Karpas-422 (cell line): ENCODE measurements at regions not wholly inside any gene's neighbourhood (a gene's known extent, or its start where the extent isn't known, plus 50 kb on each side); places are given as distances from the start of the nearest gene placed in this dataset.

ENCODE experiments used
- DNase-seq: peaks from one replicate; pipeline ENCODE4 v3.0.0-alpha.2; 2015
- H2AFZ ChIP-seq: fragments of 200-600 bp; sonication (generic); 2 replicates; pipeline ENCODE4 v1.6.1; 2014; ENCODE audit warnings: antibody characterized with exemption, low read length, mixed read lengths
- H3K27ac ChIP-seq: fragments of 200-600 bp; sonication (generic); 2 replicates; pipeline ENCODE4 v1.5.1; 2014; ENCODE audit warnings: mild to moderate bottlenecking, low read length, moderate library complexity
- H3K27me3 ChIP-seq: fragments of 200-600 bp; sonication (generic); 2 replicates; pipeline ENCODE4 v1.6.1; 2014; ENCODE audit warnings: low read length, mixed read lengths
- H3K36me3 ChIP-seq: fragments of 200-600 bp; sonication (generic); 2 replicates; pipeline ENCODE4 v1.6.1; 2014; ENCODE audit warnings: low read length, mixed read lengths; ENCODE audit not compliant: insufficient read depth
- H3K4me1 ChIP-seq: fragments of 200-600 bp; sonication (generic); 2 replicates; pipeline ENCODE4 v1.6.1; 2014; ENCODE audit warnings: mild to moderate bottlenecking, low read length, mixed read lengths
- H3K4me2 ChIP-seq: fragments of 200-600 bp; sonication (generic); 2 replicates; pipeline ENCODE4 v1.6.1; 2014; ENCODE audit warnings: low read length, low read depth, mild to moderate bottlenecking; ENCODE audit not compliant: poor library complexity, severe bottlenecking
- H3K4me3 ChIP-seq: fragments of 200-600 bp; sonication (generic); 2 replicates; pipeline ENCODE4 v1.5.1; 2014; ENCODE audit warnings: mild to moderate bottlenecking, antibody characterized with exemption, low read length, mixed read lengths
- H3K79me2 ChIP-seq: fragments of 200-600 bp; sonication (generic); 2 replicates; pipeline ENCODE4 v1.6.1; 2014; ENCODE audit warnings: mild to moderate bottlenecking, low read length, mixed read lengths
- H3K9ac ChIP-seq: fragments of 200-600 bp; sonication (generic); 2 replicates; pipeline ENCODE4 v1.6.0; 2014; ENCODE audit warnings: low read length
- H3K9me2 ChIP-seq: fragments of 200-600 bp; sonication (generic), shearing (Covaris generic); replicated peaks from 2 replicates; pipeline ENCODE4 v1.6.0; 2014; ENCODE audit warnings: mild to moderate bottlenecking, low read length, moderate library complexity; ENCODE audit not compliant: insufficient read depth
- H3K9me3 ChIP-seq: fragments of 300-700, 200-600 bp; sonication (generic); 2 replicates; pipeline ENCODE4 v1.6.1; 2014; ENCODE audit warnings: low read length, mixed read lengths
- H4K20me1 ChIP-seq: fragments of 200-600 bp; sonication (generic); 2 replicates; pipeline ENCODE4 v1.6.1; 2014; ENCODE audit warnings: mild to moderate bottlenecking, antibody characterized with exemption, low read length, low read depth; ENCODE audit not compliant: insufficient read depth

DNA sequence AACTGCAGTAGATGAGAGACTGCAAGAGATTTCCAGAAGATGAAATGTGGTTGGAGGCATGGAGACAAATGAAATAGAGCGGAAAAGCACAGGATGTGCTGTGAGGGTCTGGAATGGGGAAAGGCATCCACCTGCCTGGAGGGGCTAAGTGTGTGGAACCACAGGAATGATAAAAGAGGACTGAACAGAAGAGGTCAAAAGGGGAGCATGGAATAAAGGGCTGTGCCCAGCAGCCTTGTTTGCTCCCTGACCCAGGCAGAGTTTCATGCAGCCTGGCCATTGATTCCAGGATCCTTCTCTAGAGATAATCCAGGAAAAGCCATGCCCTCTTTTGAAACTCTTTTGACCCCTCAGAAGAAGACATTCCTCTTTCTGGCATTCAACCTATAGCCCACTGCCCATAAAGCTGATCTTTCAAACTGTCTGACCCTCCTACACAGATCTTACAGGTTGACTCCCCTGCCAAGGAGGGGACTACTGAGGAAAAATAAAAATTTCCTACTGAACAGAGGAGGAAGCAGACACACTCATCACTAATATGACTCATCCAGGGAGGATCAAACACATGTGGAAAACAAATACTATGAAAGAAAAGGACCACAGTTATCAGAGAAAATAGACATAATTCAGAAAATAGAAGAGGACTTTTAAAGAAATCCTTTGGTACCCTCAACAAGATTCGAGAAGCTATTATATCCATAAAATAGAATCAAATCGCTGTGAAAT, 273.5 kb upstream of the PCSK5 start:
- Histone ChIP-seq H3K4me3 (no peak overlapping the region), H3K4me1 (peaks cover 48% of the 10 kb centered on the region), H3K79me2 (no peaks in the 10 kb centered on the region), H3K9me3 (no peaks in the 10 kb centered on the region), H3K36me3 (no peaks in the 10 kb centered on the region), H3K9me2 (no peaks in the 10 kb centered on the region), H2AFZ (no peak overlapping the region), H3K27me3 (no peaks in the 10 kb centered on the region), H3K9ac (no peak overlapping the region), H3K4me2 (no peak overlapping the region), H4K20me1 (no peaks in the 10 kb centered on the region), H3K27ac (no peak overlapping the region)
- no peak for DNase-seq

DNA sequence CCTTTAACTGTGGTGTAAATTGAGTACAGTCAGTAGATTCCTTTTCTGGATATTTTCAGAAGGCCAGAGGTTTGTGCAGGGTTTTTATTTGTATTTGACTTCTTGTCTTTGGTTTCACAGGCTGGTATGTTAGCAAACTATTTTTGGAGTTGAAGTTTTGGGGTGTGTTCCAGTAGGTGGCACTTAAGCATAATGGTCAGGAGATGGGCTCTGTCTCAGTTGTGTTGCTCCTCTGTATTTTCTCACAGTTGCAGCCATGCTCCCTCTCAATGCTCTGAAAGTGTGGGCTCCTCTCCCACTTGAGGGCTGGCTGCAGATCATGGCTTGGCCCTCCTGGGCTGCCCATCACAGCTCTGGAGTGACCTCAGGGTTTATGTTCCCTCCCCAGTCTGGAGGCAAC, 267.0 kb upstream of the PCSK5 start:
- Histone ChIP-seq H3K9me2 (no peaks in the 10 kb centered on the region), H3K9ac (no peak overlapping the region), H3K4me2 (no peak overlapping the region), H2AFZ (no peak overlapping the region), H3K4me3 (no peak overlapping the region), H4K20me1 (no peaks in the 10 kb centered on the region), H3K27me3 (no peaks in the 10 kb centered on the region), H3K79me2 (no peaks in the 10 kb centered on the region), H3K9me3 (no peaks in the 10 kb centered on the region), H3K4me1 (peaks cover 26% of the 10 kb centered on the region), H3K36me3 (no peaks in the 10 kb centered on the region), H3K27ac (no peak overlapping the region)
- DNase-seq: no peak

DNA sequence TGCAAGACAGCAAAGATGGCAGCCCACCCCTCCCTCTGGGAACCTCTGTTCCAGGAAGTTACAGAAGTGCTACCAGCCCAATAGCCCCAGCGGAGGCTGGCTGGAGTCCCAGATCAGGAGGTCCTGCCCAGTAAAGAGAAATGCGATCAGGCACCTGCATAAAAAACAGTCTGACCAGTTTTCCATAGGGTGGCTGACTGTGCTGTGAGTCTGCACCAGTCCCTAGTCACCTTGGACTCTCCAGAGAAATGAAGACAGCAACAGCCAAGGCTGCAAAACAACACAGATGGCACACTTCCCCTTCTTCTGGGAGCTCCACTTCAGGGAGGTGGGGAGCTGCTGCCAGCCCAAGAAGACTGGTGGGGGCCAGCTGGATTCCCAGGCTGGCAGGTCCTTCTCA, 265.5 kb upstream of the PCSK5 start:
- H3K27me3 ChIP-seq: no peaks in the 10 kb centered on the region
- H2AFZ ChIP-seq: no peak overlapping the region
- peaks cover 26% of the 10 kb centered on the region for H3K4me1 ChIP-seq
- no peak for DNase-seq
- H3K9me2 ChIP-seq: no peaks in the 10 kb centered on the region
- no peak overlapping the region for H3K4me2 ChIP-seq
- H3K4me3 ChIP-seq: no peak overlapping the region
- H3K79me2 ChIP-seq: no peaks in the 10 kb centered on the region
- H3K27ac ChIP-seq: no peak overlapping the region
- no peaks in the 10 kb centered on the region for H4K20me1 ChIP-seq
- H3K9ac ChIP-seq: no peak overlapping the region
- no peaks in the 10 kb centered on the region for H3K9me3 ChIP-seq
- H3K36me3 ChIP-seq: no peaks in the 10 kb centered on the region

DNA sequence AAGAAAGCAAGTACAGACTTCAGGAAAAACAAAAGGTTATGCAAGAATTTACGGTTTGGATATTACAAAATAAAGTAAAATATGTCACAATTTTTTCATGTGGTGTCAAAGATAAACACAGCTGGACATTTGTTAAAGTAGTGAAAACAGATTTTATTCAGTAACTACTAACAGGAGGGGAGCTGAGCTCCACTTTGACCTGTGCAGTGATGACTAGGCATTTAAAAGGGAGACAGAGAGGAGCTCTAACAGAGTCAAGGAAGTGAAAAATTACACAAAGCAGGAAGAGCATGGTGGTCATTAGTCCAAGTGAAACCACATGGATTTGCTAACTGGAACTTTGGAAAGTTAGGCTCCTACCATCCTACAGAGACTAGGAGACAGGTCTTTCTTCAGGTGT, 263.6 kb upstream of the PCSK5 start:
- H3K9me2 ChIP-seq: no peaks in the 10 kb centered on the region
- H3K4me3 ChIP-seq: no peak overlapping the region
- no peaks in the 10 kb centered on the region for H4K20me1 ChIP-seq
- no peak overlapping the region for H3K4me2 ChIP-seq
- H3K36me3 ChIP-seq: no peaks in the 10 kb centered on the region
- H3K9ac ChIP-seq: no peak overlapping the region
- no peaks in the 10 kb centered on the region for H3K27me3 ChIP-seq
- H3K9me3 ChIP-seq: no peaks in the 10 kb centered on the region
- H2AFZ ChIP-seq: no peak overlapping the region
- DNase-seq: no peak
- peaks cover 26% of the 10 kb centered on the region for H3K4me1 ChIP-seq
- H3K79me2 ChIP-seq: no peaks in the 10 kb centered on the region
- no peak overlapping the region for H3K27ac ChIP-seq

DNA sequence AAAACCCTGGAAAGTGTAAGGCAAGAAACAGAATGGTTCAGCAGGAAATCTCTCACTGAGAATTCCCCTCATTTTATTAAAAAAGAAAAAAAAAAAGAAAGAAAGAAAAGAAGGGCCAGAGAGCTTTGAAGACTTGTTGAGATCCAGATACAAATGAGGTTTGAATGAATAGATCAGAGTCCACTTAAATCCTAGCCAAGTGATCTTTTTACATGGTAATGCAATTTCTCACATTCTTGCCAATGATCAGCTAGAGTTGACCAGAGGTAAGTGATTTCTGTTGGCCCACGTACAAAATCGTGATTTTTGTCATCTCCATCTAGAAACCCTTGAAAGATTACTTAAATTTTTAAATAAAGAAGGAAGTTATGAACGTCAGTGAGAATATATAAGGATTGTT, 261.5 kb upstream of the PCSK5 start:
- no peak overlapping the region for H3K9ac ChIP-seq
- no peaks in the 10 kb centered on the region for H3K9me2 ChIP-seq
- no peaks in the 10 kb centered on the region for H3K36me3 ChIP-seq
- H3K79me2 ChIP-seq: no peaks in the 10 kb centered on the region
- no peak overlapping the region for H3K4me2 ChIP-seq
- H3K4me1 ChIP-seq: peaks cover 12% of the 10 kb centered on the region
- no peak for DNase-seq
- no peak overlapping the region for H3K4me3 ChIP-seq
- no peaks in the 10 kb centered on the region for H3K27me3 ChIP-seq
- H4K20me1 ChIP-seq: no peaks in the 10 kb centered on the region
- no peaks in the 10 kb centered on the region for H3K9me3 ChIP-seq
- no peak overlapping the region for H2AFZ ChIP-seq
- H3K27ac ChIP-seq: no peak overlapping the region

DNA sequence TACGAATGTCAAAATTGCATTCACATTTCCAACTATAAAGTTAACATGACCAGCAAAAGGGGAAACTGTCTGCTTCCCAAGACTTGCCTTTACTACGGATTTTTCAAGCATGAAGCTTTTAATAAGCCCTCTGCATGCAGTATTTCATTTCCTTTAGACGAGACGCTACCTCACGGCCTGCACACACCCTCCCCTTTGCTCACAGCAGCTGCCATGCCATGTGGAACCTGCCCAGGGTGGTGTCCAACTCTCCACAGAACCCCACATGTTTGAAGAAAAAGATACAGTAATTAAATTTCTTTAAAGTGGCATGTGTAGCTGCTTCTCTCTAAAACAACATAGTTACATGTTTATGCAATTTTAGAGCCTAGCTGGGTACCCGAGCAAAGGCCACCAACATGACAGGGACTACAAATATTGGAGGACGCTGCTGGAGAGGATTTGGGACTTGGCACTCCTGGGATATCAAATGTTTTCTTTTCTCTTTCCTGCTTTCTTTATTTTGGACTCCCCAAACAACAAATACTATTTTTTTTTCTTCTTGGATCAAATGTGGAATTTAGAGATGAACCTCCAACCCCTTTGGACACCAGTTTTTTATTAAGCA, 256.9 kb upstream of the PCSK5 start:
- H3K27me3 ChIP-seq: no peaks in the 10 kb centered on the region
- no peaks in the 10 kb centered on the region for H4K20me1 ChIP-seq
- H3K4me3 ChIP-seq: no peak overlapping the region
- H3K36me3 ChIP-seq: no peaks in the 10 kb centered on the region
- H3K9ac ChIP-seq: no peak overlapping the region
- peaks cover 8% of the 10 kb centered on the region; the same call in 1 of the 2 replicates for H3K4me1 ChIP-seq
- H2AFZ ChIP-seq: no peak overlapping the region; the same call in 1 of the 2 replicates
- no peaks in the 10 kb centered on the region for H3K9me3 ChIP-seq
- no peak overlapping the region for H3K27ac ChIP-seq
- no peak for DNase-seq
- no peaks in the 10 kb centered on the region for H3K9me2 ChIP-seq
- H3K79me2 ChIP-seq: no peaks in the 10 kb centered on the region
- H3K4me2 ChIP-seq: no peak overlapping the region

DNA sequence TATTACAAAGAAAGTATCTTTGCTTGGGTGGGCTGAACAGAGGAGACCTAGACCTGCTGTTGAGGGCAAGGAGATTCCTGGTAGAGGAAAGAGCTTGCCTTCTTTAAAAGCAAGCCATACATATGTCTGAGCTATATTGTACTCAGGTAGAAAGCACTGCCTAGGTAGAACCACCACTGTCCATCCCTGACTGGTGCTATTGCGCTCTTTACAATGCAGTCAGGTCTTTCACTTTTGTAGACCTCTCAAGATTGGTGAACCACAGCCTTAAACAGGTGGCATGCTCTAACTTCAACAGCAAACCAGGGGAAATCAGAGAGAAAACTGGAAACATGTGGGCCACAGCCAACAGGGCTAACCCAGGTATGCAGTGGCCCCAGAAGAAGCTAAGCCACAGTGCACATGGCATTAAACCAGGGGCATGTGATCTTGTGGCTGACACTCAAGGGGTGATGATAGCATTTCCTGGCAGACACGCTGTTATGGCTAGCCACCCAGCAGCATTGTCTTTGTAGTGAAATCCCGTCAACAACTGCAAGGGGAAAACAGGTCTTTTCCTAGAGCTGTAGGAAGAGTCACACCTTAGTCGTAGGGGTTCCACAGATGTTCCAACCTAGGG, 253.9 kb upstream of the PCSK5 start:
- H2AFZ ChIP-seq: no peak overlapping the region
- no peaks in the 10 kb centered on the region for H3K9me3 ChIP-seq
- no peak overlapping the region for H3K4me2 ChIP-seq
- H3K4me3 ChIP-seq: no peak overlapping the region
- no peak overlapping the region for H3K27ac ChIP-seq
- H3K4me1 ChIP-seq: peaks cover 19% of the 10 kb centered on the region
- no peaks in the 10 kb centered on the region for H3K36me3 ChIP-seq
- no peaks in the 10 kb centered on the region for H4K20me1 ChIP-seq
- no peak for DNase-seq
- H3K79me2 ChIP-seq: no peaks in the 10 kb centered on the region
- H3K27me3 ChIP-seq: no peaks in the 10 kb centered on the region
- H3K9ac ChIP-seq: no peak overlapping the region
- no peaks in the 10 kb centered on the region for H3K9me2 ChIP-seq

DNA sequence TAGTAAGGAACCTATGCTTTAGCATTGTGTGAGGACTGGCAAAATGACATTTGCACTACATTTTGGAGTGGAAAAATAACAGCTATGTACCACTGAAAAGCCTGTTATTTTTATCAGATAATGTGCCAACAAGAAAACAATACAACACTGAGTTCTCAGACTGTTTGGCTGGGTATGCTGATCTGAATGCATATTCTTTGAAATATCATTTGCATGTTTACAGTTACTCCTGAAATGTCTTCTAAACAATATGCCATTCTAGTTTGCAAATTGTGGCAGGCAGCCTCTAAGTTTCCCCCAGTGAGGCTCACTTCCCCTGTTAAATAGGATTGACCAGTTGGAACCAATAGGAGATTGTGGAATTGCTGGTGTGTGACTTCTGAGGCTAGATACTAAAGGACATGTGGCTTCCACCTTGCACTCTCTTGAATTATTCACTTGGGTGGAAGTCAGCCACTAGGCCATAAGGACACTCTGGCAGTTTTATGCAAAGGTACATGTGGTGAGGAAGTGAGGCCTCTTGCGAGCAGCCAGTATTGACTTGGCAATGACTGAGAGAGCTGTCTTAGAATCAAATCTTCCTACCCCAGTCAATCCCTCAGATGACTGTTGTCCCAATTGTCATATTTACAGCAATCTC, 250.4 kb upstream of the PCSK5 start:
- H3K27ac ChIP-seq: no peak overlapping the region
- no peaks in the 10 kb centered on the region for H4K20me1 ChIP-seq
- H3K4me3 ChIP-seq: no peak overlapping the region
- no peak overlapping the region for H3K4me2 ChIP-seq
- H3K79me2 ChIP-seq: no peaks in the 10 kb centered on the region
- no peaks in the 10 kb centered on the region for H3K9me3 ChIP-seq
- peak; percentile 57 for DNase-seq
- H3K27me3 ChIP-seq: no peaks in the 10 kb centered on the region
- no peaks in the 10 kb centered on the region for H3K9me2 ChIP-seq
- H3K9ac ChIP-seq: no peak overlapping the region
- H2AFZ ChIP-seq: no peak overlapping the region
- no peaks in the 10 kb centered on the region for H3K36me3 ChIP-seq
- H3K4me1 ChIP-seq: peaks cover 23% of the 10 kb centered on the region
